Fibroblast of skin of scalp (primary cell): ENCODE measurements at regions not wholly inside any gene's neighbourhood (a gene's known extent, or its start where the extent isn't known, plus 50 kb on each side); places are given as distances from the start of the nearest gene placed in this dataset.

ENCODE experiments used
- DNase-seq: peaks from one replicate; pipeline ENCODE4 v3.0.0-alpha.2; 2013

DNA sequence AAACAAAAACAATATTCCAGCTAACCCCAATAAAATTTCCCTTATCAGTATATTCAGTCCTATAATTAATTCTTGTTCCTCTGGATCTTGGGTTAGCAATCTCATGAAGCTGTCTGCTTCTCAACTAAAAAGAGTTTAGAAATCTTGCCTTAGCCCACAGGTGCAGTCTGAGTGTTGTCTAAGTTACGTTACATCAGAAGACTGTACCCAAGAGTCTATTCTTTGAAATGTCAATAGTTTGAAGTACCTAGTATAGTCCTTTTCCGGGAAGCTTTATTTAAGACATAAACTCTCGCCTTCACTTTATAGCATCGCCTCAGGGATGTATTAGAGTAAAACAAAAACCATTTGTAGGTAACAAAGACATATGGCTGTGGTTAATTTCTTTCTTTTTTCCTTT lies 465.1 kb downstream of the FUT8 start:
- no peak for DNase-seq

DNA sequence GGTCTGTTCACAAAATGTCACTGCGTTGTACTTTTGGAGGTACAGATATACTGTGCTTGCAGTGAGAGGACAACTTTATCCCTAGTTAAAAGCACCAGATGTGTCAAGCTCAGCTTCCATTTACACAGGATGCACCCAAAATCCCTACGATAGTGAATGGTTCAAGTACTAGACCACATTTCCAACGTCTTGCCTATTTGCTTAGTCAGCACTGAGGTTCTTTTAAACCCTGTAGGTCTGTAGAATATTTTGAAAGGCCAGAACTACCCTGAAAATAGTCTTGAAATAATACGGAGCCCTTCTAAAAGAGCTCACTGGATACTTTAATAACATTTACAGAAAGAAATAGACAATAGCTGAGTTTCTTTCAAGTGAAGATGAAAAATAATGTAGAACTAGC lies 466.1 kb downstream of the FUT8 start:
- DNase-seq: no peak

DNA sequence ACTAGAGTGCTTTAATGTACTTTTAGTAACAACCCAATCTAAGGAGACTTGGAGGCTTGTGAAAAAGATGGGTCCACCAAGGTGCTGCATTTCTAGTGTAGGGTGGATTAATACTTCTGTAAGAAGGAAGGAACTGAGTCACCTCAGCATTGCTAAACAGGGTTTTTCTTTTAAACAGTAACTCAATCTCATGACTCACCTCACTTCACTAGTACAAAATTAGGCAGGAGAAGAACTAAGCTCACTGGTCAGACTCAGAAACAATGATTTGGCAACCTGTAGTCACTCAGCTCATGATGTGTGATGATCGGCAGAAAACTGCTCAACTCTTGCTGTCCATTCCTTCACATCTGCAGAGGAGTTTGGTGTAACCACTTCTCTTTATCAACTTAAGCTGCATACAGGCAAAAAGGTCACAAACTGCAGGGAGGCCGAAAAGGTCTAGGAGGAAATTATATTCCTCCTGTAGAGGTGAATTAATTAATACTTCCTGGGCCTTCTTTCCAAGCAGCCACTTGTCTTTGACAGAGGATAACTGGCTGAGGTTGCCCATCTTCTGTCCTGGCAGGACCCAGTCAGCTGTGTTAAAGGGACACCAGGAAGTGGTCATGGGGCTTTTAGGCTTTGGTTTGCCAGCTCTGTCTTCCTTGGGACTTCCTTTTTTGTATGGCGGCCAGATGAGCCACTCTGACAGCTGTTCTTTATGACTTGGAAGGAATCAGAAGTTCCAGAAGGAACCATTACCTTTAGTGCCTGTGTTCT lies 466.9 kb downstream of the FUT8 start:
- DNase-seq: no peak

DNA sequence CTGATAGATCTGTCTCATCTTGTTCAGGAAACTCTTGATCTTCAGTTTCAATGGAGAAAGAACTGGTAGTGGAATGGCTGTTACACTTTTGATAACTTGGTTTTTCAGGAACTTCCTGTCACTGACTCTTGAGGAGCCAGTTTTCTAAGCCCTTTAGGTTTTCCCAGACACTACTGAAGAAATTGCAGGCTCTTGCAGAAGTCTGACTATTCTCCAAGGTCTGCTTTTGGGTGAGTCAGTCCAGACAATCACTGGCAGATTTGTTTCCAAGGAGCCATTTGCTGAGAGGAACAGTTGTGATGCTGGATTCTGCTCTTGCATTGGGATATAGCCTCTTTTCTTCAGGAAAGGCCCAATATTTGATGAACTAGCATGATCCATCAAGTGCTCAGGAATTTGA lies 468.0 kb downstream of the FUT8 start:
- DNase-seq: peak; percentile 11

DNA sequence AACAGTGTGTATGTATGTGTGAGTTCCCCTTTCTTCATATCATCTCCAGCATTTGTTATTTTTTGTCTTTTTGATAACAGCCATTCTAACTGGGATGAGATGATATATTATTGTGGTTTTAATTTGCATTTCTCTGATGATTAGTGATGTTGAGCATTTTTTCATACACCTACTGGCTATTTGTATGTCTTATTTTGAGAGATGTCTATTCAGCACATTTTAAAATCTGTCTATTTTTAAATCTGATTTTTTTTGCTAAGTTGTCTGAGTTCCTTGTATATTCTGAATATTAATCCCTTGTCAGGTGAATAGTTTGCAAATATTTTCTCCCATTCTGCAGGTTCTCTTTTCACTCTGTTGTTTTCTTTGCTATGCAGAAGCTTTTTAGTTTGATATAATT lies 469.1 kb downstream of the FUT8 start:
- DNase-seq: no peak

DNA sequence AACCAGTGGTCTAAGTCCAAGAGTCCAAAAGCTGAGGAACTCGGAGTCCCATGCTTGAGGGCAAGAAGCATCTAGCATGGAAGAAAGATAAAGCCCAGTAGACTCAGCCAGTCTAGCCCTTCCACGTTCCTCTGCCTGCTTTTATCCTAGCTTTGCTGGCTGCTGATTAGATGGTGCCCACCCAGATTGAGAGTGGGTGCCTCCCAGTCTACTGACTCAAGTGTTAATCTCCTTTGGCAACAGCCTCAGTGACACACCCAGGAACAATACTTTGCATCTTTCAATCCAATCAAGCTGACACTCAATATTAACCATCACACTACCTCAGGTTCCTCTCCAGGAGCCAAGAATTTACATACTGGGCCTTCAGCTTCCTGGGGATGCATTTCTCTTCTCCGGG lies 476.1 kb downstream of the FUT8 start:
- no peak for DNase-seq

DNA sequence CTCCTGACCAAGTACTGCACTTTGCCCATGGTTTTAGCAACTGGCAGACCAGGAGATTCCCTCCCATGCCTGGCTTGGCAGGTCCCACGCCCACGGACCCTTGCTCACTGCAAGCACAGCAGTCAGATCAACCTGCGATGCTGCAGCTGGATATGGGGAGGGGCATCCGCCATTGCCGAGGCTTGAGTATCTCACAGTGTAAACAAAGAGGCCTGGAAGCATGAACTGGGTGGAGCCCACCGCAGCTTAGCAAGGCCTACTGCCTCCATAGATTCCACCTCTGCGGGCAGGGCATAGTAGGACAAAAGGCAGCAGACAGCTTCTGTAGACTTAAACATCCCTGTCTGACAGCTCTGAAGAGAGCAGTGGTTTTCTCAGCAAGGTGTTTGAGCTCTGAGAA lies 479.8 kb downstream of the FUT8 start:
- DNase-seq: no peak

DNA sequence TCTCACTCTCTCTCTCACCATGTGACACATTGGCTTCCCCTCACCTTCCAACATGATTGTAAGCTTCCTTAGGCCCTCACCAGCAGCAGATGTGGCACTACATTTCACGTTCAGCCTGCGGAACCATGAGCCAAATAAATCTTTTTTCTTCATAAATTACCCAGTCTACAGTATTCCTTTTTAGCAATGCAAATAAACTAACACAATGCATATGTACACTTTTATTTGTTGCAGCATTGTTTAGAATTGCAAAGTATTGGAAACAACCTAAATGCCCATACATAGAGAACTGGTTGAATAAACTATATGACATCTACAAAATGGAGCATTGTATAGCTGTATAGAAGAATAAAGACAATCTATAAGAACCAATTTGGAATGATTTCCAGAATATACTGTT lies 487.6 kb downstream of the FUT8 start:
- no peak for DNase-seq

DNA sequence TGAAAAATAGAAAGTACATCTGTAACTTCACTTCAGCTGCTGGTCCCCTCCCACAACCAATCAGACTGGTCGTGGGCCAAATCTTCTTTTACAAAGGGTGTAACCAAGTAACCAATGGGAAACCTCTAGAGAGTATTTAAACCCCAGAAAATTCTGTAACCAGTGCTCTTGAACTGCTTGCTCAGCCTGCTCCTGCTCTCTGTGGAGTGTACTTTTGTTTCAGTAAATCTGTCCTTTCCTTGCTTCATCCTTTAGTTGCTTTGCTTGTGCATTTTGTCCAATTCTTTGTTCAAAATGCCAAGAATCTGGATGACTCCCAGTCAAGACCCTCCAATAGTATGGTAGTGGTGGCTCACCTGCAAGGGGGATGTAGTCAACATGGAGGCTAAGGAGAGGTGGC lies 489.1 kb downstream of the FUT8 start:
- DNase-seq: no peak

DNA sequence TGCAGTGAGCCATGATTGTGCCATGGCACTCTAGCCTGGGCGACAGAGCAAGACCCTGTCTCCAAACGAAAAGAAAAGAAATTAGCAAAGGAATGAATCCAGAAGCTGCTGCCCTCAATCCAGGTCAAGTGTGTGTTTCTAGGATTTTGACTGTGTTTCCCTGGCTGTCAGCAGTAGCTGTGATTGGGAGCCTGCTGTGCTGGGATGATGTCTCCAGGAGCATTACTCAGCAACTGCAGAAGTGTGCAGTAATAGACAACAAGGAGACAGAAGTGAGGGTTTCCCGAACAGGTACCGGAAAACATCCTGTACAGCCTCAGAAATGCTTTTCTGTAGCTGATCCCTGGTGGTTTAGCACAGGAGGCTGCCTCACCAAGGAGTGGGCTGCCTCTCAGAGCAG lies 492.5 kb downstream of the FUT8 start:
- DNase-seq: no peak

DNA sequence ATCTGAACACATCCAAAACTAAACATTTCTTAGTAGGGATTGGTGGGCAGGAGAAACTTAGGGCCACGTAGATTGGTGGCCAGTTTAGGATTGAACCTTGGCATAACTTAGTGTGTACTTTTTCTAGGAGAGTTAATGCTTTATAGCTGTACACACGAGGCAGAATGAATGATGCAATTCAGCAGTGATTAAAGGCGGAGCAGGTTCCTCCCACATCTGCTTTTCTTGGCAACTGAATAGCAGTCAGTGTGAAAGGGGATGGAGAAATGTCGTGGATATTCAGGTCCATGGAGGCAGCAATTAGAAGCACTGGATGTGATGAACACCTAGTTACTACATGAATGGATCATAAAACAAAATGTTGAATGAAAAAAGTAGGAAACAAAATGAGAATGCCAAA lies 493.8 kb downstream of the FUT8 start:
- no peak for DNase-seq

DNA sequence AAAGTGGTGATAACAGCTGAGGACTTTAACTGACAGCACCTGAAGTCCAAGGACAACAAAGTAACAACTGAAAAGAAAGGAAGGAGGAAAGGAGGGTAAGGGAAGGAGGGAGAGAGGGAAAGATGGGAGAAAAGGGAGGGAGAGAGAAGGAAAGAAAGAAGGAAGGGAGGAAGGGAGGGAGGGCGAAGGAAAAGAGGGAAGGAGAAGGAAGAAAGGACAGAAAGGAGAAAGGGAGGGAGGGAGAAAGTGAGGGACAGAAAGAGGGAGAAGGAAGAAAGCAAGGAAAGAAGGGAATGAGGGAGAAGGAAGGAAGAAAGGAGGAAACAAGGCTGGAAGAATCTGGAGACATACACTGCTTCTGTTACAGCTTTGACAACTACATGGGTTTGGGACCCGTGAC lies 494.4 kb downstream of the FUT8 start:
- no peak for DNase-seq

DNA sequence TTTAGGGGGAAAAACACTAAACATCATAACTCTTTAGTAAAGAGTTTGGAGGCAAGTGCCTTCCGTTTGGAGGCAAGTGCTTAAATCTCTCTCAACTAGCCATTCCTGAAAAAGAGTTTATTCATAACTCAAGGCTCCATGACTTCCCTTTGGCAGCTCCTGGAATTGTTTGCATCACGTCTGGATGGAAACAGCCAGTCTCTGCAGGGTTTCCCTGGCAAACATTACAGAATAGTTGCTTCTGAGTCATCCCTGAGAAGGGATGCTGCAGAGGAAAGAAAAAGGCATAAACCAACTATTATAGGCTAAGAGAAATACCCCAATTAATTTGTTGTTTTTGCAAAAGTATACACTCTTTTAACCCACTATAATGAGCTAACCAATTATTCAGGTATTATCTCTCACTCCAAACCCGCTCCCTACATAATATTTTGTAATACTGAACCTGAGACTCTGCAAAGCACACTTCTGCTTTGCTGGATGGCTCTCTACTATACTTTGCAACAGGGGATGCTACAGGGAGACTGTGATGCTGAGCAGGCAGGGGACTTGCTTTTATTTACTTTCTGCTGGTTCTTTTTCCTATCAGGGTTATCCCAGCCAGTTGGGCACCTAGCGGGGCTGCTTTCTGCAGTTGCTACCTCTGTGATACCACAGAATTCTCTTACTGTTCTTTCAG lies 497.7 kb downstream of the FUT8 start:
- peak; percentile 73 for DNase-seq

DNA sequence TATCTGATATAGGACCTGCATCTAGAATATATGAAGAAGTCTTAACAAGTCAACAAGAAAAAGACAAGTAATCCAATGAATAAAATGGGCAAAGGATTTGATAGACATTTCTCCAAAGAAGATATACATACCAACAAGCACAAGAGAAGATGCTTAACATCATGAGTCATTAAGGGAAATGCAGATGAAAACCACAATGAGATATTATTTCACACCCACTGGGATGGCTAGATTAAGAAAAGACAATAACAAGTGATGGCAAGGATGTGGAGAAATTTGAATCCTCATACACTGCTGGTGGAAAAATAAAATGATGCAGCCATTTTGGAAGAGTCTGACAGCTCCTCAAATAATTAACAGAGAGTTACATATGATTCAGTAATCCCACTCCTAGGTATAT lies 502.6 kb downstream of the FUT8 start:
- DNase-seq: peak; percentile 49

DNA sequence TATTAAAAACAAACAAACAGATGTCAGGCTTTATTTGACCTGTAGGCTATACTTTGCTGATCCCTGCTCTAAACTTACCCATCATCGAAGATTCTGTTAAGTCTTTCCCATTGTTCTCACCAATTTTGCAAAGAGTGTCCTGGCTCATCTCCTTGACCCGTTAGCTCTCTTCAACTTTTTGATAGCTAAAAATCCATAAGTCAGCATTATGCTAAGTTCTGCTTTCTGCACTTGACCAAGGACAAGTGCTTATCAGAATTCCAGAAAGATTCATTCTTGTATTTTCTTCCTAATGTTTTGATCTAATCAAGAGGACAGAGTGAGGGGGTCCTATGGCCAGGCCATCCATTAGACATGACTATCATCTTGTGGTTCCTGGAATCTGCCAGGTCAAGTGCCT lies 503.5 kb downstream of the FUT8 start:
- DNase-seq: no peak

DNA sequence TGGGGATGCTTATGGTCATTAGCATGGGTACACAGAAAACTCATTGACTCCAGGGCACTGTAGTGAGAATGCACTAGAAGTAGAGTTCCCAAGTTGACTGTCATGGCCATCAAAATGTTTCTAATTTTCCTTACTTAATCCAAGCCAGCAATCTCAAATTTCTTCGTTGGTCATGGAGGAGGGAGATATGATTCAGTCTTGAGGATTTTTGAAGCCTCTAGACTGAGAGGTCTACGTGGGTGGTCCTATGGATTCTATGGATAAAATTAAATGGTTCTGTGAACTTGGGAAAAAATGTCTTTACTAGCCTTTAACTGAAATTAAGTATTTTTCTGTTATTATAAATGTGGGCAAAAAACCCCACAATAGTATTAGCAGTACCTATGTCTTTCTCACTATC lies 508.5 kb downstream of the FUT8 start:
- DNase-seq: peak; percentile 62

DNA sequence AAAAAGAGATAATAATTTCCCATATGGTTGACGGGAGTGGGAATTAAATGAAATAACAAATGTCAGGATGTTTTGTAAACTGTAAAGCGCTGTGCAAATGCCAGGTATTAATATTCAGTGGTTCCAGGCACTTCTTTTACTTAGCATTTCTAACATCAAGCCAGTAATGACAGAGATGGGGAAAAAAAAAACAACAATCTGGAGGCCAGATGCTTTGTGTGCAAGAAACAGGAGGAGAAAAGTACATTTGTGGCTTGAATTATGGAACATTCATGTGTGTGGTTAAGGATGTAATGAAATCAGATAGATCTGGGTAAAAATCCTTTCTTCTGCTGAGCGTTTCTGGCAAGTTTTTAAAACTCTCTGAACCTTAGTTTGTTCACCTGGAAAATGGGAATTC lies 509.6 kb downstream of the FUT8 start:
- DNase-seq: no peak

DNA sequence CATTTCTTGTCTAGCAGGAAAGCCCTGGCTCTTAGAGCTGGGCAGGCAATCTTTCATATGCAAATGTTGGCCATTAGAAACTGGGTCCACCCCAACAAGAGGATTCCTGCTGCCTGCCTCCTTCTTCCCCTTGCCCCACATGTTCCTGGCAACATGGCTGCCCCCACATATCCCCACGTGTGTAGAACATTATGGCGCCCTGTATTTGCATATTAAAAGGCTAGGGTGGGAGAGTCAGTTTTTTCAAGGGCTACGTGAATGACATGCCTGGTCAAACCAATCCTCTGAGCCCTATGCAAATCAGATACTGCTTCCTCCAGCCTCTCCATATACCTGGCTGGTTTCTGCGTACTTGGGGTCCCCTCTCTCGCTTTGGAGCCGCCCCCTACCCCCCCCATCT lies 514.0 kb downstream of the FUT8 start:
- no peak for DNase-seq

DNA sequence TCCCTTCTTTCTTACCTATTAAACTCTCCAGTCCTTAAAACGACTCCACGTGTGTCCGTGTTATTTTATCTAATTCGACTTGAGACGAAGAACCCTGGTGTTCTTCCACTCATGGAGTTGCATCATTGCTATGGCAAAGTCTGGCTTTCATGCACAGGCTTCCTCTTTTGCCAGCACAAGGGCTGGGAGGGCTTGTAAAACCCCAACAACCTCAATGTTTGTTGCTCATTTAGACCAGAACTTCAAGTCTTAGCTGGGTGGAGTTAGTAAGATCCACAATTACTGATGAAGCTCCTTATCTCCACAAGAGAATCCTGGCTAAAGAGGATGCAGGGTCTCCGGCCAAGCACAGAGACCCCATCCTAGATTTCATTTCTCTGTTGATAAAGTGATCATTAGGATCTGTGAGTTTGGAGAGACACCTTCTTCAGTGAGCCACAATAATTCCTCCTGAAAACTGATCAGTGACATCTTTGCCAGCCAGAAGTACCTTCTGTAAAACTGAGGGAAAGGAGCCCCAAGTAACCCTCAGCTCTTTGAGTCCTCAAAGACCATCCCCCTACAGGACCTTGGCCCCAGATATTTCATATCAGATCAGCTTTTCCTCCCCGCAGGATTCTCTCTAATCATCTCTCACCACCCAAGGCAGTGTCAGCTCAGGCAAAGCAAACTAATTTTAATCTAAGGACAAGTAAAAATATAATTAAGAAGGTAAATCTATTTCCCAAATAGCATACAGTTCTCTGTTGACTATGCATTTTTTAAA lies 514.6 kb downstream of the FUT8 start:
- no peak for DNase-seq

DNA sequence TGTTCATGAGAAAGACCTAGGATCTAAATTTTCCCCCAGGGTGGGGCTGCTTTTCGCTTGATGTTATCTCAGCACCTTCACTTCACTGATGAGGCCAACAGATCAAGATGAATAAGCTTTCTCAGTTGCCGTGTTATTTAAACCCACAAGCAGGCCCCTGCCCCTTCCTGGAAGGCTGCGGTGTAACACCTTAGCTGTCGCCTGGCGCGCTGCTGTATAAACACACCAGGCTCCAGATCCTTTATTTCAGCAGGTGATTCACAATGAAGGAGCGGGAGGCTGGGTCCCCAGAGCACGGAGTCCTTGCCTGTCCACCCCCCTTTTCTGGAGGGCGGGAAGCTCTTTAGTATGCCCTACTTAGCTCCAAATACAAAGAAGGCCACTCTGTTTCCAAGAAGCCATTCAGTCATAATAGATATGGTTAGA lies 515.4 kb downstream of the FUT8 start:
- no peak for DNase-seq

DNA sequence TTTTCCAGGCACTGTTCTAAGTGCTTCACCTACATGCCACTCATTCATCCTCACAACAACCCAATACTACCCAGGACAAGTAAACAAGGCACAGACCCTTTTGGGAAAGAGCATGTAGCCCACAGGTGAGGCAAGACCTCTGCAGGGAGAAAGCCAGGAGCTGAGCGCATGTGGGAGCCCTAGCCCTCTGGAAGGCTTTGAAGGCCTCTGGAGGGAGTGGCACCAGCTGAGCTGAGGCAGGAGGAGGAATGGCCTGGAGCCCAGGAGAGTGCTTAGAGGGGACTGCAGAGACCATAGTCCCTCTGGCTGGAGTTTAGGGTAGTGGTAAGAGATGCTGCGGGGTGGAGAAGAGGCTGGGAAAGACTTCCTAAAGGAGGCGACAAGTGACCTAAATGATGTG lies 516.5 kb downstream of the FUT8 start:
- no peak for DNase-seq

DNA sequence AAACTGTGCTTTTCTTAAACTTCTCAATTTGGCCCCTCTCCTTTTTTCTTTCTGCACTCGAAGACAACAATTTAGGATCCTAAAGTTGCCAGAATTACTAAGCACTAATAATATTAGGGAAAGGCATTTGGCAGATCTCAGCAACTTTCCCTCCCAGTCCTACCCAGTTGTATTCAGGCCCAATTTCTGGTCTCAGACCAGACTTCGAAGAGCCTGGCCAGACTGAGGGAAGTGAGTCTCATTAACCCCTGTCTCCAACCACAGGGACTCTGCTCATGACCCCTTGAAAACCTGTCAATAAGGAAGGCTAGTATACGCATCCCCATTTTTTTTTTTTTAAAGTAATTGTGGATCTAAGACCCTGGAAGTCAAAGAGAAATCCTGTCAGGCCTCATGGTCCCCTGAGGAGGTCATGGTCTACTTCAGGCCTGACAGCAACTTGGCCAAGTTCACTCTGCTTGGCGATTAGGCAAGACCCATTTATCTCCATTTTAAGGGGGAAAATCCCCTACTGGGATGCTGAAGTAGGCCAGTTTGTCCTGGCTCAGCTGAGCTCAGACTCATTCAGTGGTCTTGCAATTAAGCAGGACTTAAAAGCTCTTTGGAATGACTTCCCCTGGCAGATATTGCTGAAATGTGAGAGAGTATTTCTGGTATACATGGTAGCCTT lies 521.0 kb downstream of the FUT8 start:
- no peak for DNase-seq

DNA sequence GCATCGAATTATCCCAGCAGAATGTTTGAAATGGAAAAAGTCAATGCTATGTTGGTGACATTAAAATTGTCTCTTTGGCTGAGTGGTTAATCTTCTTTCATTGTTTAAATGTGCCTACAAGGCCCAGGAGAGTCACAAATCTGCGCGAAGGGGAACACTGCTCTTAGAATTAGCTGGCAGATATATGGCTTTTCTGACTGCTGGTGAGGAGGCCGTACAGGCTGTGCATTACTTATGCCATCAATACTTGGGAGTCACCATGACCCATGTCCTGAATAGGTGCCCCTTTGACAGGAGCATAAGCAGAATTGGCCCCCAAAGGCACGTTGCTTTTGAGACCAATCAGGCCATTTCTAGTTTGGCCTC lies 521.5 kb downstream of the FUT8 start:
- DNase-seq: no peak
